SH-SY5Y (cell line): ENCODE measurements at regions not wholly inside any gene's neighbourhood (a gene's known extent, or its start where the extent isn't known, plus 50 kb on each side); places are given as distances from the start of the nearest gene placed in this dataset.

Source experiments
- GATA2 ChIP-seq: IDR thresholded peaks from 2 replicates; pipeline ENCODE4 v1.6.1; 2011; ENCODE audit warnings: mild to moderate bottlenecking, low read depth, low read length
- GATA3 ChIP-seq: IDR thresholded peaks from 2 replicates; pipeline ENCODE4 v1.6.1; 2011; ENCODE audit warnings: low read depth, mild to moderate bottlenecking, low read length, moderate library complexity

GRCh38 chr4:183832776-183833450 is 72.2 kb upstream of the STOX2 start:
- TF ChIP-seq GATA3 (no peak), GATA2 (no peak)
